Karpas-422 (cell line): ENCODE measurements at regions not wholly inside any gene's neighbourhood (a gene's known extent, or its start where the extent isn't known, plus 50 kb on each side); places are given as distances from the start of the nearest gene placed in this dataset.

Experiments
- DNase-seq: peaks from one replicate; pipeline ENCODE4 v3.0.0-alpha.2; 2015
- H2AFZ ChIP-seq: fragments of 200-600 bp; sonication (generic); 2 replicates; pipeline ENCODE4 v1.6.1; 2014; ENCODE audit warnings: antibody characterized with exemption, low read length, mixed read lengths
- H3K27ac ChIP-seq: fragments of 200-600 bp; sonication (generic); 2 replicates; pipeline ENCODE4 v1.5.1; 2014; ENCODE audit warnings: mild to moderate bottlenecking, low read length, moderate library complexity
- H3K27me3 ChIP-seq: fragments of 200-600 bp; sonication (generic); 2 replicates; pipeline ENCODE4 v1.6.1; 2014; ENCODE audit warnings: low read length, mixed read lengths
- H3K36me3 ChIP-seq: fragments of 200-600 bp; sonication (generic); 2 replicates; pipeline ENCODE4 v1.6.1; 2014; ENCODE audit warnings: low read length, mixed read lengths; ENCODE audit not compliant: insufficient read depth
- H3K4me1 ChIP-seq: fragments of 200-600 bp; sonication (generic); 2 replicates; pipeline ENCODE4 v1.6.1; 2014; ENCODE audit warnings: mild to moderate bottlenecking, low read length, mixed read lengths
- H3K4me2 ChIP-seq: fragments of 200-600 bp; sonication (generic); 2 replicates; pipeline ENCODE4 v1.6.1; 2014; ENCODE audit warnings: low read length, low read depth, mild to moderate bottlenecking; ENCODE audit not compliant: poor library complexity, severe bottlenecking
- H3K4me3 ChIP-seq: fragments of 200-600 bp; sonication (generic); 2 replicates; pipeline ENCODE4 v1.5.1; 2014; ENCODE audit warnings: mild to moderate bottlenecking, antibody characterized with exemption, low read length, mixed read lengths
- H3K79me2 ChIP-seq: fragments of 200-600 bp; sonication (generic); 2 replicates; pipeline ENCODE4 v1.6.1; 2014; ENCODE audit warnings: mild to moderate bottlenecking, low read length, mixed read lengths
- H3K9ac ChIP-seq: fragments of 200-600 bp; sonication (generic); 2 replicates; pipeline ENCODE4 v1.6.0; 2014; ENCODE audit warnings: low read length
- H3K9me2 ChIP-seq: fragments of 200-600 bp; sonication (generic), shearing (Covaris generic); replicated peaks from 2 replicates; pipeline ENCODE4 v1.6.0; 2014; ENCODE audit warnings: mild to moderate bottlenecking, low read length, moderate library complexity; ENCODE audit not compliant: insufficient read depth
- H3K9me3 ChIP-seq: fragments of 300-700, 200-600 bp; sonication (generic); 2 replicates; pipeline ENCODE4 v1.6.1; 2014; ENCODE audit warnings: low read length, mixed read lengths
- H4K20me1 ChIP-seq: fragments of 200-600 bp; sonication (generic); 2 replicates; pipeline ENCODE4 v1.6.1; 2014; ENCODE audit warnings: mild to moderate bottlenecking, antibody characterized with exemption, low read length, low read depth; ENCODE audit not compliant: insufficient read depth

GRCh38 chr3:147153830-147154539 lies 252.4 kb downstream of the ZIC4 start:
- H3K9ac ChIP-seq: no peak overlapping the region
- DNase-seq: no peak
- no peaks in the 10 kb centered on the region for H4K20me1 ChIP-seq
- no peaks in the 10 kb centered on the region for H3K9me2 ChIP-seq
- no peak overlapping the region for H3K4me3 ChIP-seq
- H3K4me1 ChIP-seq: no peaks in the 10 kb centered on the region
- no peaks in the 10 kb centered on the region for H3K27me3 ChIP-seq
- H3K4me2 ChIP-seq: no peak overlapping the region
- H3K36me3 ChIP-seq: no peaks in the 10 kb centered on the region
- no peaks in the 10 kb centered on the region for H3K79me2 ChIP-seq
- no peak overlapping the region for H2AFZ ChIP-seq
- H3K9me3 ChIP-seq: peaks cover 12% of the 10 kb centered on the region
- H3K27ac ChIP-seq: no peak overlapping the region

- no peak overlapping the region for H3K27ac ChIP-seq
- H3K4me3 ChIP-seq: no peak overlapping the region
- DNase-seq: no peak
- no peaks in the 10 kb centered on the region for H3K36me3 ChIP-seq
- H3K27me3 ChIP-seq: no peaks in the 10 kb centered on the region
- no peak overlapping the region for H3K4me2 ChIP-seq
- no peaks in the 10 kb centered on the region for H3K4me1 ChIP-seq
- H4K20me1 ChIP-seq: no peaks in the 10 kb centered on the region
- H2AFZ ChIP-seq: no peak overlapping the region
- no peaks in the 10 kb centered on the region for H3K79me2 ChIP-seq
- no peaks in the 10 kb centered on the region for H3K9me2 ChIP-seq
- H3K9me3 ChIP-seq: peaks cover 12% of the 10 kb centered on the region
- H3K9ac ChIP-seq: no peak overlapping the region
These were observed 253.9 kb downstream of the ZIC4 start for GRCh38 chr3:147152476-147152875.

- Histone ChIP-seq H3K79me2 (no peaks in the 10 kb centered on the region), H3K9ac (no peak overlapping the region), H3K27ac (no peak overlapping the region), H2AFZ (no peak overlapping the region), H3K27me3 (no peaks in the 10 kb centered on the region), H3K9me3 (peaks cover 2% of the 10 kb centered on the region; the same call in 1 of the 2 replicates), H3K9me2 (no peaks in the 10 kb centered on the region), H3K36me3 (no peaks in the 10 kb centered on the region), H3K4me1 (no peaks in the 10 kb centered on the region), H3K4me2 (no peak overlapping the region), H3K4me3 (no peak overlapping the region), H4K20me1 (no peaks in the 10 kb centered on the region)
- no peak for DNase-seq
These were observed 264.6 kb downstream of the ZIC4 start for GRCh38 chr3:147141516-147142288.

- Histone ChIP-seq H4K20me1 (no peaks in the 10 kb centered on the region), H2AFZ (no peak overlapping the region), H3K79me2 (no peaks in the 10 kb centered on the region), H3K36me3 (no peaks in the 10 kb centered on the region), H3K4me3 (no peak overlapping the region), H3K9me3 (peaks cover 2% of the 10 kb centered on the region), H3K4me2 (no peak overlapping the region), H3K4me1 (no peaks in the 10 kb centered on the region), H3K9ac (no peak overlapping the region), H3K9me2 (no peaks in the 10 kb centered on the region), H3K27ac (no peak overlapping the region), H3K27me3 (no peaks in the 10 kb centered on the region)
- no peak for DNase-seq
These were observed 267.0 kb downstream of the ZIC4 start for GRCh38 chr3:147139341-147139740.

- Histone ChIP-seq H3K27ac (no peak overlapping the region), H3K79me2 (no peaks in the 10 kb centered on the region), H3K9me3 (no peaks in the 10 kb centered on the region; the same call in 1 of the 2 replicates), H3K36me3 (no peaks in the 10 kb centered on the region), H3K4me3 (no peak overlapping the region), H3K4me1 (no peaks in the 10 kb centered on the region), H4K20me1 (no peaks in the 10 kb centered on the region), H3K4me2 (no peak overlapping the region), H2AFZ (no peak overlapping the region), H3K27me3 (no peaks in the 10 kb centered on the region), H3K9me2 (no peaks in the 10 kb centered on the region), H3K9ac (no peak overlapping the region)
- DNase-seq: no peak
These were observed 274.2 kb downstream of the ZIC4 start for GRCh38 chr3:147132168-147132567.

GRCh38 chr3:147130461-147130860 lies 275.9 kb downstream of the ZIC4 start:
- DNase-seq: no peak
- Histone ChIP-seq H3K27ac (no peak overlapping the region), H3K4me2 (no peak overlapping the region), H3K27me3 (no peaks in the 10 kb centered on the region), H2AFZ (no peak overlapping the region), H3K9me2 (no peaks in the 10 kb centered on the region), H3K9me3 (no peaks in the 10 kb centered on the region; the same call in 1 of the 2 replicates), H3K9ac (no peak overlapping the region), H4K20me1 (no peaks in the 10 kb centered on the region), H3K4me3 (no peak overlapping the region), H3K79me2 (no peaks in the 10 kb centered on the region), H3K36me3 (no peaks in the 10 kb centered on the region), H3K4me1 (no peaks in the 10 kb centered on the region)

GRCh38 chr3:147129665-147130064 lies 276.7 kb downstream of the ZIC4 start:
- Histone ChIP-seq H4K20me1 (no peaks in the 10 kb centered on the region), H3K4me1 (no peaks in the 10 kb centered on the region), H3K36me3 (no peaks in the 10 kb centered on the region), H3K9me3 (no peaks in the 10 kb centered on the region), H3K79me2 (no peaks in the 10 kb centered on the region), H3K27me3 (no peaks in the 10 kb centered on the region), H3K9ac (no peak overlapping the region), H3K9me2 (no peaks in the 10 kb centered on the region), H3K4me3 (no peak overlapping the region), H3K4me2 (no peak overlapping the region), H3K27ac (no peak overlapping the region), H2AFZ (no peak overlapping the region)
- DNase-seq: no peak

- H3K79me2 ChIP-seq: no peaks in the 10 kb centered on the region
- H3K36me3 ChIP-seq: no peaks in the 10 kb centered on the region
- H2AFZ ChIP-seq: no peak overlapping the region
- DNase-seq: no peak
- no peaks in the 10 kb centered on the region for H4K20me1 ChIP-seq
- no peaks in the 10 kb centered on the region for H3K9me3 ChIP-seq
- no peak overlapping the region for H3K27ac ChIP-seq
- H3K9me2 ChIP-seq: no peaks in the 10 kb centered on the region
- H3K27me3 ChIP-seq: no peaks in the 10 kb centered on the region
- H3K4me1 ChIP-seq: no peaks in the 10 kb centered on the region
- H3K9ac ChIP-seq: no peak overlapping the region
- H3K4me3 ChIP-seq: no peak overlapping the region
- no peak overlapping the region for H3K4me2 ChIP-seq
These were observed 284.0 kb downstream of the ZIC4 start for GRCh38 chr3:147122350-147122749.
